Osteocyte (in vitro differentiated cells): ENCODE measurements at regions not wholly inside any gene's neighbourhood (a gene's known extent, or its start where the extent isn't known, plus 50 kb on each side); places are given as distances from the start of the nearest gene placed in this dataset.

ENCODE experiments used
- DNase-seq: peaks from one replicate; pipeline ENCODE4 v3.0.0; 2021; ENCODE audit warnings: mixed read lengths; ENCODE audit not compliant: unreplicated experiment; ENCODE audit errors: extremely low spot score
- H3K27ac Mint-ChIP-seq: one replicate; pipeline ENCODE4 v1.8.0; 2021; ENCODE audit warnings: mild to moderate bottlenecking, mixed read lengths; ENCODE audit not compliant: unreplicated experiment
- H3K27me3 Mint-ChIP-seq: one replicate; pipeline ENCODE4 v1.8.0; 2021; ENCODE audit warnings: mixed read lengths; ENCODE audit not compliant: unreplicated experiment
- H3K36me3 Mint-ChIP-seq: one replicate; pipeline ENCODE4 v1.8.0; 2021; ENCODE audit warnings: mixed read lengths; ENCODE audit not compliant: unreplicated experiment
- H3K4me1 Mint-ChIP-seq: one replicate; pipeline ENCODE4 v1.8.0; 2021; ENCODE audit warnings: mixed read lengths; ENCODE audit not compliant: unreplicated experiment
- H3K4me3 Mint-ChIP-seq: one replicate; pipeline ENCODE4 v1.8.0; 2021; ENCODE audit warnings: mild to moderate bottlenecking, moderate library complexity, mixed read lengths; ENCODE audit not compliant: unreplicated experiment
- H3K9me3 Mint-ChIP-seq: one replicate; pipeline ENCODE4 v1.8.0; 2021; ENCODE audit warnings: mixed read lengths; ENCODE audit not compliant: unreplicated experiment
- CTCF ChIP-seq: fragments of 200-600 bp; sonication (generic); IDR thresholded peaks from 2 replicates; pipeline ENCODE4 v1.5.0; 2021; ENCODE audit warnings: antibody characterized with exemption, mild to moderate bottlenecking, moderate library complexity

DNA sequence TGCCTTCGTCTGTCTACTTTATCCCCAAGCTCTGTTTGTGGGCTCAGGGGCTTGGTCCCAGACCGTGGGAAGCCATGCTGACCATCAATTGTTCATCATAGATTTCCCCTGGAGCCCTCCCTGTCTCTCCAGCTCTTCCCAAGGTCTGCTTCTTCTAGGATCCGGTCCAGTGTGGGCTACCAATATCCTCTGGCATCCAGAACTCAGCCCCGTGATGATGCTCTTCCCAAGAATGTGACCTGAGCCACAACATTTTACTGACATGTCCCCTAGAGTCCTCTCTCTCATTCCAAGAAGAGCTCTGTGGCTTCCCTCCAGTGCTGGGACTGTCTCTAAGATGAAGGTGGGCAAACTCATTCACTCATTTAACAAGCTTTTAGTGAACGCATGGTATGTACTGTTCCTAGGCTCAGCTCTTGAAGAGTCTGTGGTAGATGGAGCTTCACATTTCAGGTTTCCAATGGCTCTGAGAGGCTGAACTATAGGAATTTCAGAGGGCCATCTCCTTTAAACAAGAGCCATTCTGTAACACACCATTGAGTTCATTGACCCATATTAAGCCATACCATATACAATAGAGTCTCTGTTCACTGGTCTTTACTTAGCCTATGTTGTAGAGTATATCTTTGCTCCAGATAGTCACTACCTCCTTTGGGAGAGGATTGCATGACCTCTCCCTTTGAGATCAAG lies 142.0 kb upstream of the APCDD1 start:
- H3K36me3 Mint-ChIP-seq: no peaks in the 10 kb centered on the region
- TF ChIP-seq CTCF: no peak
- no peaks in the 10 kb centered on the region for H3K9me3 Mint-ChIP-seq
- H3K27me3 Mint-ChIP-seq: peaks cover 25% of the 10 kb centered on the region
- no peak for DNase-seq
- H3K4me3 Mint-ChIP-seq: no peak overlapping the region
- H3K4me1 Mint-ChIP-seq: no peaks in the 10 kb centered on the region
- no peak overlapping the region for H3K27ac Mint-ChIP-seq

DNA sequence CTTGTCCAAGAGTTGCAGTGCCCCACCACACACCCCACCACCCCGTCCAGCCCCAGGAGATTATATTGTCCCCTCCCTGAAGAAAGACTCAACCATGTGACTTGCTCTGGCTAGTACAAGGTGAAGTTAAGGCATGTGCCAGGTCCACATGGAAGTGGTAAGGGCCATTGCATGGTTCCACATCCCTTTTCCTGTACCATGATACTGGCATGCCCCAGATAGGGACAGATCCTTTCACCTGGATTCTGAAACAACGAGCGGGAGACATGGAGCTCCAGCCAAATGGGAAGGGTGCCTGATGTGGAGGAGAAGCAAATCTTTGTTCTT lies 141.5 kb upstream of the APCDD1 start:
- no peak for DNase-seq
- H3K4me1 Mint-ChIP-seq: no peaks in the 10 kb centered on the region
- TF ChIP-seq CTCF: no peak
- H3K36me3 Mint-ChIP-seq: no peaks in the 10 kb centered on the region
- H3K27me3 Mint-ChIP-seq: peaks cover 24% of the 10 kb centered on the region
- no peak overlapping the region for H3K27ac Mint-ChIP-seq
- no peaks in the 10 kb centered on the region for H3K9me3 Mint-ChIP-seq
- H3K4me3 Mint-ChIP-seq: no peak overlapping the region

- Mint-ChIP-seq H3K4me1 (peaks cover 8% of the 10 kb centered on the region), H3K36me3 (no peaks in the 10 kb centered on the region), H3K4me3 (no peak overlapping the region), H3K9me3 (no peaks in the 10 kb centered on the region), H3K27me3 (peaks cover 31% of the 10 kb centered on the region), H3K27ac (no peak overlapping the region)
- no peak for TF ChIP-seq CTCF
- no peak for DNase-seq
Observed at GRCh38 chr18:10314066-10314465, 140.4 kb upstream of the APCDD1 start.

- H3K36me3 Mint-ChIP-seq: no peaks in the 10 kb centered on the region
- H3K4me1 Mint-ChIP-seq: peaks cover 16% of the 10 kb centered on the region
- no peaks in the 10 kb centered on the region for H3K9me3 Mint-ChIP-seq
- no peak overlapping the region for H3K27ac Mint-ChIP-seq
- no peak for TF ChIP-seq CTCF
- H3K4me3 Mint-ChIP-seq: no peak overlapping the region
- DNase-seq: no peak
- H3K27me3 Mint-ChIP-seq: peaks cover 30% of the 10 kb centered on the region
Observed at GRCh38 chr18:10315522-10315921, 138.9 kb upstream of the APCDD1 start.

DNA sequence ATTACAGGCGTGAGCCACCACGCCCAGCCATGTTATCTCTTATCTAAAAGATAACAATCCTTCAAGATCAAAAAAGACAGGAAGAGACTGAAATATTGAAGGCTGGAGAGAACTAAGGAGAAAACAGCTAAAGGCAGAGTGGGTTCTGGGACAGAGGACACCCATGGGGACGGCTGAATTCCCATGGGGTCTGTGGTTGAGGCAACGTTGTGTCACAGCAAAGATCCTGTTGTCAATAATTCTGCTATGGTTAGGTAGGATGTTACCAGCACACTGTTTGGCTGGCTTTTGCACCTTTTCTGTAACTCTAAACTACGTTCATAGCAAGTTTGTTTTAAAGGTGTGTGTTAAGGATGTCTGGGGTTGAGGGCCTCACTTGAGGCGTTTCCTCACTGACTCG lies 137.7 kb upstream of the APCDD1 start:
- no peak for DNase-seq
- Mint-ChIP-seq H3K4me3 (no peak overlapping the region), H3K27ac (no peak overlapping the region), H3K27me3 (peaks cover 30% of the 10 kb centered on the region), H3K9me3 (no peaks in the 10 kb centered on the region), H3K4me1 (peaks cover 25% of the 10 kb centered on the region), H3K36me3 (no peaks in the 10 kb centered on the region)
- TF ChIP-seq CTCF: no peak
